Spleen (tissue), 11 donors: ENCODE measurements at regions not wholly inside any gene's neighbourhood (a gene's known extent, or its start where the extent isn't known, plus 50 kb on each side); places are given as distances from the start of the nearest gene placed in this dataset.
A peak's percentile ranks its signal among the peaks of the same experiment; 100 is the strongest.

ENCODE experiments used
- DNase-seq: peaks from one replicate; pipeline ENCODE4 v3.0.0-alpha.2; 2020
- H3K27ac ChIP-seq, 8 donors: fragments of 200-600 bp; sonication (generic) in 7 of 8; 1 replicate in 4 of 8; 2 replicates in 4 of 8; pipeline versions ENCODE4 v1.5.0 to v1.8.0; 2016 to 2021; ENCODE audit warnings: inconsistent platforms in 4 of 8, mild to moderate bottlenecking in 4 of 8, moderate library complexity in 1 of 8
- H3K27me3 ChIP-seq, 7 donors: fragments of 200-600 bp; sonication (generic) in 6 of 7; replicated peaks in 1 of 7; 1 replicate in 4 of 7; 2 replicates in 3 of 7; pipeline versions ENCODE4 v1.5.0 to v1.8.0; 2016 to 2021; ENCODE audit warnings: inconsistent platforms in 3 of 7, mild to moderate bottlenecking in 1 of 7
- H3K36me3 ChIP-seq, 6 donors: fragments of 200-600 bp; sonication (generic) in 5 of 6; 1 replicate in 4 of 6; 2 replicates in 2 of 6; pipeline versions ENCODE4 v1.5.0 to v1.8.0; 2016 to 2021; ENCODE audit warnings: inconsistent platforms in 2 of 6
- H3K4me1 ChIP-seq, 6 donors: fragments of 200-600 bp; sonication (generic) in 5 of 6; 1 replicate in 3 of 6; 2 replicates in 3 of 6; pipeline versions ENCODE4 v1.5.0 to v1.8.0; 2016 to 2021; ENCODE audit warnings: inconsistent platforms in 3 of 6
- H3K4me3 ChIP-seq, 8 donors: fragments of 200-600 bp; sonication (generic) in 7 of 8; 1 replicate in 4 of 8; 2 replicates in 4 of 8; pipeline versions ENCODE4 v1.5.0 to v1.8.0; 2016 to 2021; ENCODE audit warnings: inconsistent platforms in 4 of 8, mild to moderate bottlenecking in 4 of 8, moderate library complexity in 2 of 8
- H3K9me3 ChIP-seq, 8 donors: fragments of 200-600 bp; sonication (generic) in 7 of 8; 1 replicate in 4 of 8; 2 replicates in 4 of 8; pipeline versions ENCODE4 v1.5.0 to v1.8.0; 2016 to 2021; ENCODE audit warnings: inconsistent platforms in 4 of 8
- CTCF ChIP-seq, 11 experiments: fragments of 200-600 bp in 7 of 11; fragments of 450-650 bp in 4 of 11; sonication (generic) in 4 of 11; IDR thresholded peaks in 8 of 11; conservative IDR thresholded peaks in 3 of 11; 1 replicate in 7 of 11; 2 replicates in 4 of 11; pipeline versions ENCODE4 v1.4.0 to v1.8.0; 2016 to 2021; ENCODE audit warnings: antibody characterized with exemption in 11 of 11, inconsistent platforms in 4 of 11, mild to moderate bottlenecking in 1 of 11
- POLR2A ChIP-seq, 3 donors: fragments of 450-650 bp; IDR thresholded peaks; one replicate each; pipeline ENCODE4 v1.5.1; 2017; ENCODE audit warnings: antibody characterized with exemption in 3 of 3, mild to moderate bottlenecking in 1 of 3
- POLR2AphosphoS5 ChIP-seq, 3 donors: sonication (generic); formaldehyde crosslinking; IDR thresholded peaks; one replicate each; pipeline ENCODE4 v1.5.1; 2017; ENCODE audit warnings: antibody characterized with exemption in 3 of 3
- WGBS, 5 donors: extraction: QIAGEN DNeasy Blood & Tissue Kit in 3 of 5; methylation state at CpG; one replicate each; pipeline versions ENCODE4 v1.1.5 to v1.1.7; 2013 to 2018; 5-methylcytosine and 5-hydroxymethylcytosine counted together
- intact Hi-C: fragments of 100-400 bp; cut with DNase I; formaldehyde crosslinking; loops from one replicate; pipeline ENCODE4 v1.15.0; 2023; ENCODE audit warnings: low total_unique reads
- donor health status: healthy with polysubstance abuse.
- donor health status: DM: no; HTN: no; CAD: no; lungs with moderate emphysema.
- donor health status: DM: no; HTN: no; CAD: no.
- donor health status: Bipolar disorder and iron deficiency.
- donor health status: healthy.
- donor health status: DM: no; HTN: no; CAD: no.
- donor health status: DM: yes; HTN: yes; CAD: no.

DNA sequence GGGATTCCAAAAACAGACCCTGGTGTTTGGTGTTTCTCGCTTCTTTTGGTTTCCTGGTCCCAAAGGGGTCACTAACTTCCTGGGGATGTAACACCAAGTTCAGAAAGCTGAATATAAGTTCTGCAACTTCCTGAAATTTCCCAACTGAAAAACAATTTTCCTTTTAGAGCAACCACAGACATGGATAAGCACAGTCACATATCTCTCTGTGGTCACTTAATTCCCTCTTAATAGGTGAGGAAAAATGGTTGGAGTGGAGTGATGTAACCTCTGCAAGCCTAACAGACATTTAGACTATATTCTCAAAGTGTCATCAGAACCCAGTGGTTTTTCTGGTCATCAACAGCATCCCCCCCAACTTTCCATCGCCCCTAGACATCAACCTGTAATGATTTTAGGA is 135.3 kb downstream of the PRELID2 start:
- intact Hi-C loops = no loop called here
- Histone ChIP-seq H3K27ac (no peak overlapping the region), H3K4me3 (no peak overlapping the region), H3K36me3 (no peaks in the 10 kb centered on the region), H3K4me1 (no peaks in the 10 kb centered on the region), H3K27me3 (no peaks in the 10 kb centered on the region), H3K9me3 (no peaks in the 10 kb centered on the region)
- no peak for TF ChIP-seq CTCF (IDR thresholded peaks at IDR 0.05 in 8 of 11, conservative IDR thresholded peaks at IDR 0.05 in 3 of 11)
- TF ChIP-seq POLR2A (IDR thresholded peaks at IDR 0.05) = no peak
- no peak for TF ChIP-seq POLR2AphosphoS5 (IDR thresholded peaks at IDR 0.05)
- 56 to 77% (median 71%) methylated on average over 2 of the region's 2 CpGs for WGBS, 5 donors
- no peak for DNase-seq

DNA sequence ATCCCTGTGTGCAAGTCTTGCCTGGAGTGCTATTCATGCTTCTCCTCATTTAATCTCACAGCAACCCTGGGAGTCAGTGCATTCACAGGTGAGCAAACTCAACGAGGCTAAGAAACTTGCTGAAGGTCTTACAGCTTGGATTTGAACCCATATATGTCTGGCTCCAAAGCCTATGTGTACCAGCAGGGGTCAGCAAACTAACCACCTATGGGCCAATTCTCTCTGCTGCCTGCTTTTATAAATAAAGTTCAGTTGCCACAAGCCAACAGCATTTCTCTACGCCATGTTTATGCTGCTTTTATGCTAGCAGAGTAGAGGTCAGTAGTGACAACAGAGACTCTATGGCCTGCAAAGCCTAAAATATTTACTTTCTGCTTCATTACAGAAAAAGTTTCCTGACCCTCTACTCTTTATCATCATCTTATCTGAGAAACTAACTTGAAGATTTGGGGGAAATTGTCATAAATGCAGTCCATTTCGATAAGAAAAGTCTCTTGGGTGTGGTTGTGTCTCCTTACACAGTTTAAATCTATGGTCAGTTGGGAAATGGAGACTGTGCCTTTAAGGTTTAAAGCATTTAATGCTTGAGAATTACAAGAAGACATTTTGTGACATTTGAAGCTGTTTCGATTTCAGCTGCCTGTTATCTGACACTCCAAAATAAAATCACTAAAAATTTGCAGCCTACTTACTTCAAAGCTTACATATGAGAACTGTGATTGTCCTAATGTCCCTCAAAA is 137.7 kb downstream of the PRELID2 start:
- no peaks in the 10 kb centered on the region for H3K9me3 ChIP-seq
- 64 to 81% (median 70%) methylated on average over 4 of the region's 4 CpGs for WGBS, 5 donors
- H3K4me1 ChIP-seq = no peaks in the 10 kb centered on the region
- H3K27ac ChIP-seq = no peak overlapping the region
- no peaks in the 10 kb centered on the region for H3K27me3 ChIP-seq
- no peak for DNase-seq
- no peak overlapping the region for H3K4me3 ChIP-seq
- no peaks in the 10 kb centered on the region for H3K36me3 ChIP-seq
- intact Hi-C loops = no loop called here
- TF ChIP-seq POLR2AphosphoS5 (IDR thresholded peaks at IDR 0.05) = no peak
- no peak for TF ChIP-seq POLR2A (IDR thresholded peaks at IDR 0.05)
- TF ChIP-seq CTCF (IDR thresholded peaks at IDR 0.05 in 8 of 11, conservative IDR thresholded peaks at IDR 0.05 in 3 of 11) = peak in 7 of 11 experiments; percentile 21 to 44 (median 31)

- no peaks in the 10 kb centered on the region for H3K9me3 ChIP-seq
- peak overlapping the region in 4 of 8 donors; percentile 25 to 57 (median 40) for H3K27ac ChIP-seq
- DNase-seq = no peak
- TF ChIP-seq CTCF (IDR thresholded peaks at IDR 0.05 in 8 of 11, conservative IDR thresholded peaks at IDR 0.05 in 3 of 11) (no peak), POLR2AphosphoS5 (IDR thresholded peaks at IDR 0.05) (peak in 1 of 3 donors; percentile 13)
- intact Hi-C loops = loop anchor here (5.0 kb wide), 1 partner anchor 133 kb away; no protein-coding TSS in a partner anchor
- peaks cover 0 to 8% (median 0%) of the 10 kb centered on the region in 6 donors for H3K4me1 ChIP-seq
- H3K4me3 ChIP-seq = no peak overlapping the region
- H3K36me3 ChIP-seq = no peaks in the 10 kb centered on the region
- no peaks in the 10 kb centered on the region for H3K27me3 ChIP-seq
- WGBS, 5 donors = 27 to 51% (median 33%) methylated on average over 3 of the region's 3 CpGs
These were observed 145.9 kb downstream of the PRELID2 start for GRCh38 chr5:145689235-145689634.

- no peaks in the 10 kb centered on the region for H3K36me3 ChIP-seq
- no peaks in the 10 kb centered on the region for H3K27me3 ChIP-seq
- intact Hi-C loops = loop anchor here (5.0 kb wide), 1 partner anchor 134 kb away; no protein-coding TSS in a partner anchor
- DNase-seq = no peak
- no peaks in the 10 kb centered on the region for H3K9me3 ChIP-seq
- no peak overlapping the region for H3K4me3 ChIP-seq
- peaks cover 0 to 8% (median 0%) of the 10 kb centered on the region in 6 donors for H3K4me1 ChIP-seq
- H3K27ac ChIP-seq = no peak overlapping the region
- no peak for TF ChIP-seq POLR2A (IDR thresholded peaks at IDR 0.05)
- no peak for TF ChIP-seq POLR2AphosphoS5 (IDR thresholded peaks at IDR 0.05)
- TF ChIP-seq CTCF (IDR thresholded peaks at IDR 0.05 in 8 of 11, conservative IDR thresholded peaks at IDR 0.05 in 3 of 11) = no peak
- 89 to 91% (median 90%) methylated on average over 4 of the region's 4 CpGs for WGBS, 5 donors
These were observed 147.2 kb downstream of the PRELID2 start for GRCh38 chr5:145687943-145688342.
